ENCODE measurements at regions not wholly inside any gene's neighbourhood (a gene's known extent, or its start where the extent isn't known, plus 50 kb on each side); places are given as distances from the start of the nearest gene placed in this dataset.

GRCh38 chr20:57804470-57805250, 94.8 kb upstream of the PMEPA1 start:
- H3K56ac ChIP-seq (ENCODE audit: extremely low read depth, insufficient read depth, low read length) = no peak overlapping the region
- no peak overlapping the region for H2BK120ac ChIP-seq (ENCODE audit: low read depth, low read length)
- TF ChIP-seq RCOR1 (IDR thresholded peaks at IDR 0.05; ENCODE audit: insufficient replicate concordance, low read length) = no peak
- no peak for TF ChIP-seq MAZ (IDR thresholded peaks at IDR 0.05; ENCODE audit: borderline replicate concordance, low read depth, low read length)
- no peak for TF ChIP-seq BHLHE40 (IDR thresholded peaks at IDR 0.05; ENCODE audit: low read depth, low read length)
- TF ChIP-seq RFX5 (IDR thresholded peaks at IDR 0.05; ENCODE audit: low read depth, low read length) = no peak
- TF ChIP-seq, protein P1, sequence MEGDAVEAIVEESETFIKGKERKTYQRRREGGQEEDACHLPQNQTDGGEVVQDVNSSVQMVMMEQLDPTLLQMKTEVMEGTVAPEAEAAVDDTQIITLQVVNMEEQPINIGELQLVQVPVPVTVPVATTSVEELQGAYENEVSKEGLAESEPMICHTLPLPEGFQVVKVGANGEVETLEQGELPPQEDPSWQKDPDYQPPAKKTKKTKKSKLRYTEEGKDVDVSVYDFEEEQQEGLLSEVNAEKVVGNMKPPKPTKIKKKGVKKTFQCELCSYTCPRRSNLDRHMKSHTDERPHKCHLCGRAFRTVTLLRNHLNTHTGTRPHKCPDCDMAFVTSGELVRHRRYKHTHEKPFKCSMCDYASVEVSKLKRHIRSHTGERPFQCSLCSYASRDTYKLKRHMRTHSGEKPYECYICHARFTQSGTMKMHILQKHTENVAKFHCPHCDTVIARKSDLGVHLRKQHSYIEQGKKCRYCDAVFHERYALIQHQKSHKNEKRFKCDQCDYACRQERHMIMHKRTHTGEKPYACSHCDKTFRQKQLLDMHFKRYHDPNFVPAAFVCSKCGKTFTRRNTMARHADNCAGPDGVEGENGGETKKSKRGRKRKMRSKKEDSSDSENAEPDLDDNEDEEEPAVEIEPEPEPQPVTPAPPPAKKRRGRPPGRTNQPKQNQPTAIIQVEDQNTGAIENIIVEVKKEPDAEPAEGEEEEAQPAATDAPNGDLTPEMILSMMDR (conservative IDR thresholded peaks at IDR 0.05; ENCODE audit: low read depth, low read length) = no peak
- no peak for TF ChIP-seq MXI1 (IDR thresholded peaks at IDR 0.05; ENCODE audit: borderline replicate concordance, low read depth, low read length)
- no peak for TF ChIP-seq MAFK (IDR thresholded peaks at IDR 0.05; ENCODE audit: low read depth, low read length)
- TF ChIP-seq, protein P2, sequence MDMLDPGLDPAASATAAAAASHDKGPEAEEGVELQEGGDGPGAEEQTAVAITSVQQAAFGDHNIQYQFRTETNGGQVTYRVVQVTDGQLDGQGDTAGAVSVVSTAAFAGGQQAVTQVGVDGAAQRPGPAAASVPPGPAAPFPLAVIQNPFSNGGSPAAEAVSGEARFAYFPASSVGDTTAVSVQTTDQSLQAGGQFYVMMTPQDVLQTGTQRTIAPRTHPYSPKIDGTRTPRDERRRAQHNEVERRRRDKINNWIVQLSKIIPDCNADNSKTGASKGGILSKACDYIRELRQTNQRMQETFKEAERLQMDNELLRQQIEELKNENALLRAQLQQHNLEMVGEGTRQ (IDR thresholded peaks at IDR 0.05; ENCODE audit: low read depth, low read length) = no peak
- no peak for TF ChIP-seq SMC3 (IDR thresholded peaks at IDR 0.05; ENCODE audit: low read depth, low read length)
- no peak for TF ChIP-seq POLR2A (IDR thresholded peaks at IDR 0.05; ENCODE audit: low read depth, low read length)
- no peak for TF ChIP-seq FOS (IDR thresholded peaks at IDR 0.05; ENCODE audit: low read depth, low read length)
- TF ChIP-seq NFE2L2 (IDR thresholded peaks at IDR 0.05; ENCODE audit: low read depth, low read length) = no peak
- no peak for TF ChIP-seq RAD21 (IDR thresholded peaks at IDR 0.05; ENCODE audit: low read length)
- TF ChIP-seq CEBPB (IDR thresholded peaks at IDR 0.05; ENCODE audit: low read depth, low read length) = no peak
- TF ChIP-seq, protein P3, sequence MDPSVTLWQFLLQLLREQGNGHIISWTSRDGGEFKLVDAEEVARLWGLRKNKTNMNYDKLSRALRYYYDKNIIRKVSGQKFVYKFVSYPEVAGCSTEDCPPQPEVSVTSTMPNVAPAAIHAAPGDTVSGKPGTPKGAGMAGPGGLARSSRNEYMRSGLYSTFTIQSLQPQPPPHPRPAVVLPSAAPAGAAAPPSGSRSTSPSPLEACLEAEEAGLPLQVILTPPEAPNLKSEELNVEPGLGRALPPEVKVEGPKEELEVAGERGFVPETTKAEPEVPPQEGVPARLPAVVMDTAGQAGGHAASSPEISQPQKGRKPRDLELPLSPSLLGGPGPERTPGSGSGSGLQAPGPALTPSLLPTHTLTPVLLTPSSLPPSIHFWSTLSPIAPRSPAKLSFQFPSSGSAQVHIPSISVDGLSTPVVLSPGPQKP (IDR thresholded peaks at IDR 0.05; ENCODE audit: borderline replicate concordance, low read depth, low read length) = no peak
- H3K9ac ChIP-seq (ENCODE audit: low read depth, low read length) = no peak overlapping the region
- H3K23ac ChIP-seq (ENCODE audit: low read depth, low read length) = no peak overlapping the region
- POLR2A ChIA-PET (ENCODE audit: unreplicated experiment) = no interaction called here
- dilution Hi-C loops (cut with HindIII; ENCODE audit: low sequenced_read_pairs, unreplicated experiment) (no loop called here), intact Hi-C loops (cut with micrococcal nuclease) (no loop called here), in situ Hi-C loops (cut with MboI; ENCODE audit: low sequenced_read_pairs) (no loop called here)
- H3K79me1 ChIP-seq (ENCODE audit: low read depth in 1 of 2, low read length in 2 of 2) = no peaks in the 10 kb centered on the region
- no peaks in the 10 kb centered on the region for H4K20me1 ChIP-seq (ENCODE audit: insufficient read depth, low read length)
- no peak overlapping the region for H3K27ac ChIP-seq (ENCODE audit: insufficient read depth, low read length)
- H3K18ac ChIP-seq (ENCODE audit: low read depth, low read length) = no peak overlapping the region
- no peak for DNase-seq
- no peak overlapping the region for H3K14ac ChIP-seq (replicated peaks; ENCODE audit: low read depth, low read length)
- no peak overlapping the region for H2BK20ac ChIP-seq (ENCODE audit: low read depth, low read length)
- H3K9me3 ChIP-seq (ENCODE audit: control insufficient read depth, insufficient read depth, low read length) = no peaks in the 10 kb centered on the region
- ATAC-seq (ENCODE audit: low read depth) = no peak
- BruUV-seq (replicated peaks) = no TSS peak
- H2AFZ ChIP-seq (replicated peaks; ENCODE audit: low read length, poor library complexity) = no peak overlapping the region
- H3K9me1 ChIP-seq (ENCODE audit: insufficient read depth, low read length) = no peaks in the 10 kb centered on the region
- no peaks in the 10 kb centered on the region for H3K36me3 ChIP-seq (ENCODE audit: control insufficient read depth, insufficient read depth, low read length)
- no peak overlapping the region for H4K5ac ChIP-seq (ENCODE audit: low read depth, low read length)
- H4K8ac ChIP-seq (ENCODE audit: low read depth in 2 of 2, low read length in 2 of 2) = no peak overlapping the region
- H2BK15ac ChIP-seq (ENCODE audit: low read depth, low read length) = no peak overlapping the region
- H3K4ac ChIP-seq (ENCODE audit: low read depth, low read length) = no peak overlapping the region
- no peak overlapping the region for H2BK5ac ChIP-seq (ENCODE audit: low read depth, low read length, poor library complexity, severe bottlenecking)
- no peak overlapping the region for H2AK9ac ChIP-seq (replicated peaks; ENCODE audit: low read depth, low read length, poor library complexity)
- CTCF ChIA-PET = no interaction called here
- H4K91ac ChIP-seq (ENCODE audit: insufficient read depth, low read depth, low read length) = no peak overlapping the region
- no peak overlapping the region for H2AK5ac ChIP-seq (ENCODE audit: low read depth, low read length)
- H3K4me2 ChIP-seq (ENCODE audit: low read depth, low read length) = no peak overlapping the region
- H3K4me3 ChIP-seq (ENCODE audit: insufficient read depth, low read depth, low read length) = no peak overlapping the region
- no peaks in the 10 kb centered on the region for H3K4me1 ChIP-seq (ENCODE audit: control insufficient read depth, insufficient read depth, low read length)
- H3K27me3 ChIP-seq (ENCODE audit: control insufficient read depth, insufficient read depth, low read length) = peaks cover 13% of the 10 kb centered on the region
- WGBS, 2 experiments (ENCODE audit: extremely low coverage in 2 of 2, insufficient read length in 1 of 2) = 48% methylated on average over 3 of the region's 14 CpGs; no CpG with 5 or more reads in 1 of the 2 experiments

Data from IMR-90 (cell line).